ENCODE measurements at regions not wholly inside any gene's neighbourhood (a gene's known extent, or its start where the extent isn't known, plus 50 kb on each side); places are given as distances from the start of the nearest gene placed in this dataset.

DNA sequence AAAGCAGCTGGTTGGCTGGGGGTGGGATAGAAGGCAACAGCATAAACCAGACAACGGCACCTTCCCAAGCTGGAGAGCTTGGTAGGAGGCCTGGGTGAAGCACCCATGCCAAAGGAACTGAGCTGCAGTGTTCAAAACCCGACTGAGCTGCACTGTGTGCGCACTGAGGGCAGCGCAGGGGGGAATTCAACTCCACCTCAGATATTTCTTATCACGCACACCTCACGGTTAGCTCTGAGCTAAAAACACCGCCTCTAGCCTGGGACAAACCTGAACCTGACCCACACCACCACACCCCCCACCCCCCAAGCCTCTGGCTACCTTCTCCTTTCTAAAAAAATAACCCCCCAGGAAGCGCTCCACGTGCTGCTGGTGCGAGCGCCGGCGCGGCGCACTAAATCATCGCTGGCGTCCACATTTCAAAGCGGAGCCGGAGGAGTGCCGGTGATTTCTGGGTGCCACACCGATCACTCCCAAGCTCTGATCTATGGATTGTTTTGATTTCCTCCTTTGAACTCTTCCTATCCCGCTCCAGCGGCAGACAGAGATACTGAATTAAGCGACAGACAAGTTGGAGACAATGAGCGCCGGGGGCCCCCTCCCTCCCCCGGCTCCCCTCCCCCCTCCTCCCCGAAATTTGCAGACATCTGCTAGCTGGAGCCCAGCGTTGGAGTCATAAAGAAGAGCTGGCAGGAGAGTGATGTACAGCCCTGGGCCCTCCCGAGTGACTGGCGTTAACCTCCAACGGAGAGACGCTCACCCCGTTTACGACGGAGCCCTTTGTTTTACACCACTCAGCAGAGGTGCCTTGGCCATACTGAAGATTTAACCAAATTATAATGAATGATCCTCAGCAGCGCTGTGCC, 85.0 kb downstream of the NOG start:
- TF ChIP-seq EZH2phosphoT487 (IDR thresholded peaks at IDR 0.05) = no peak
- TF ChIP-seq CTCF (IDR thresholded peaks at IDR 0.05) = no peak
